H9 (cell line): ENCODE measurements at regions not wholly inside any gene's neighbourhood (a gene's known extent, or its start where the extent isn't known, plus 50 kb on each side); places are given as distances from the start of the nearest gene placed in this dataset.

ENCODE experiments used
- DNase-seq: peaks from one replicate; pipeline ENCODE4 v3.0.0-alpha.2; 2017
- H2AFZ ChIP-seq: one replicate; pipeline ENCODE4 v1.6.1; 2013; ENCODE audit warnings: mild to moderate bottlenecking, low read length, control low read depth, moderate library complexity
- H2AK5ac ChIP-seq: 2 replicates; pipeline ENCODE4 v1.6.1; 2013; ENCODE audit warnings: low read length, control low read depth, mixed read lengths; ENCODE audit not compliant: insufficient read length
- H2BK120ac ChIP-seq: one replicate; pipeline ENCODE4 v1.6.1; 2013; ENCODE audit warnings: low read depth, mild to moderate bottlenecking, low read length, control low read depth, inconsistent platforms; ENCODE audit not compliant: poor library complexity, severe bottlenecking
- H2BK12ac ChIP-seq: 2 replicates; pipeline ENCODE4 v1.6.1; 2013; ENCODE audit warnings: low read length, control low read depth, mixed read lengths, low read depth; ENCODE audit not compliant: insufficient read length
- H2BK15ac ChIP-seq: 2 replicates; pipeline ENCODE4 v1.6.1; 2013; ENCODE audit warnings: low read depth, low read length, control low read depth
- H2BK20ac ChIP-seq: one replicate; pipeline ENCODE4 v1.6.1; 2013; ENCODE audit warnings: low read depth, mild to moderate bottlenecking, low read length, control low read depth, inconsistent platforms; ENCODE audit not compliant: poor library complexity, severe bottlenecking
- H2BK5ac ChIP-seq: 2 replicates; pipeline ENCODE4 v1.6.1; 2013; ENCODE audit warnings: low read length, control low read depth, mixed read lengths; ENCODE audit not compliant: insufficient read length
- H3K14ac ChIP-seq: 2 replicates; pipeline ENCODE4 v1.6.1; 2013; ENCODE audit warnings: low read length, control low read depth; ENCODE audit not compliant: insufficient read depth
- H3K18ac ChIP-seq: 2 replicates; pipeline ENCODE4 v1.6.1; 2013; ENCODE audit warnings: low read depth, mild to moderate bottlenecking, mixed read lengths, low read length, control low read depth; ENCODE audit not compliant: insufficient read length
- H3K23ac ChIP-seq: 2 replicates; pipeline ENCODE4 v1.6.1; 2013; ENCODE audit warnings: low read length, control low read depth, mixed read lengths, low read depth; ENCODE audit not compliant: insufficient read length
- H3K23me2 ChIP-seq: 2 replicates; pipeline ENCODE4 v1.6.1; 2013; ENCODE audit warnings: low read depth, mild to moderate bottlenecking, mixed read lengths, low read length, control low read depth; ENCODE audit not compliant: insufficient read length, poor library complexity, severe bottlenecking
- H3K27ac ChIP-seq: 2 replicates; pipeline ENCODE4 v1.5.1; 2013; ENCODE audit warnings: low read length, control low read depth, mixed read lengths, low read depth; ENCODE audit not compliant: insufficient read length
- H3K27me3 ChIP-seq: 2 replicates; pipeline ENCODE4 v1.6.1; 2013; ENCODE audit warnings: low read length, control low read depth, inconsistent platforms; ENCODE audit not compliant: insufficient read depth
- H3K4ac ChIP-seq: 2 replicates; pipeline ENCODE4 v1.6.1; 2013; ENCODE audit warnings: low read depth, mild to moderate bottlenecking, control low read depth, inconsistent platforms, low read length, moderate library complexity
- H3K4me1 ChIP-seq: 2 replicates; pipeline ENCODE4 v1.6.1; 2013; ENCODE audit warnings: low read length, control low read depth, inconsistent platforms; ENCODE audit not compliant: insufficient read depth
- H3K4me2 ChIP-seq: 2 replicates; pipeline ENCODE4 v1.6.1; 2013; ENCODE audit warnings: low read length, control low read depth, mixed read lengths; ENCODE audit not compliant: insufficient read length, insufficient read depth
- H3K56ac ChIP-seq: 2 replicates; pipeline ENCODE4 v1.6.1; 2013; ENCODE audit warnings: low read depth, mild to moderate bottlenecking, mixed read lengths, low read length, control low read depth; ENCODE audit not compliant: insufficient read length
- H3K79me1 ChIP-seq: 2 replicates; pipeline ENCODE4 v1.6.1; 2013; ENCODE audit warnings: low read depth, mild to moderate bottlenecking, moderate library complexity, low read length, control low read depth, inconsistent platforms; ENCODE audit not compliant: insufficient read depth, poor library complexity, severe bottlenecking
- H3K79me2 ChIP-seq: 2 replicates; pipeline ENCODE4 v1.6.1; 2013; ENCODE audit warnings: low read length, control low read depth, inconsistent platforms; ENCODE audit not compliant: insufficient read depth
- H3K9ac ChIP-seq: 2 replicates; pipeline ENCODE4 v1.6.1; 2013; ENCODE audit warnings: low read length, control low read depth, mixed read lengths; ENCODE audit not compliant: insufficient read length; ENCODE audit errors: extremely low read depth
- H3K9me3 ChIP-seq: one replicate; pipeline ENCODE4 v1.6.1; 2013; ENCODE audit warnings: low read depth, low read length, inconsistent platforms; ENCODE audit not compliant: control insufficient read depth
- H3T11ph ChIP-seq: one replicate; pipeline ENCODE4 v1.6.1; 2013; ENCODE audit warnings: mild to moderate bottlenecking, low read length, control low read depth, inconsistent platforms
- H4K20me1 ChIP-seq: one replicate; pipeline ENCODE4 v1.6.1; 2013; ENCODE audit not compliant: control insufficient read depth, insufficient read length, insufficient read depth
- H4K5ac ChIP-seq: 2 replicates; pipeline ENCODE4 v1.6.1; 2013; ENCODE audit warnings: low read depth, mild to moderate bottlenecking, mixed read lengths, low read length, control low read depth; ENCODE audit not compliant: insufficient read length
- H4K8ac ChIP-seq: replicated peaks from 2 replicates; pipeline ENCODE4 v1.6.1; 2013; ENCODE audit warnings: low read length, control low read depth, mixed read lengths, low read depth; ENCODE audit not compliant: insufficient read length
- H4K91ac ChIP-seq: 2 replicates; pipeline ENCODE4 v1.6.1; 2013; ENCODE audit warnings: low read depth, mild to moderate bottlenecking, moderate library complexity, mixed read lengths, low read length, control low read depth; ENCODE audit not compliant: insufficient read length
- H3K27ac Mint-ChIP-seq, 3 experiments: 2 replicates in 2 of 3; 3 replicates in 1 of 3; pipeline ENCODE4 v1.8.0; 2020 to 2021; ENCODE audit warnings: mixed read lengths in 3 of 3, mild to moderate bottlenecking in 1 of 3, moderate library complexity in 1 of 3
- H3K27me3 Mint-ChIP-seq: 2 replicates; pipeline ENCODE4 v1.8.0; 2021; ENCODE audit warnings: low read depth, mild to moderate bottlenecking, moderate library complexity, mixed read lengths
- H3K36me3 Mint-ChIP-seq, 3 experiments: 2 replicates in 2 of 3; 3 replicates in 1 of 3; pipeline ENCODE4 v1.8.0; 2020 to 2021; ENCODE audit warnings: low read depth in 3 of 3, mixed read lengths in 3 of 3; ENCODE audit not compliant: insufficient read depth in 1 of 3
- H3K4me1 Mint-ChIP-seq, 2 experiments: 2 replicates each; pipeline ENCODE4 v1.8.0; 2020; ENCODE audit warnings: mixed read lengths in 2 of 2
- H3K4me3 Mint-ChIP-seq, 2 experiments: 2 replicates in 1 of 2; 3 replicates in 1 of 2; pipeline ENCODE4 v1.8.0; 2020 to 2021; ENCODE audit warnings: mild to moderate bottlenecking in 2 of 2, mixed read lengths in 2 of 2, moderate library complexity in 1 of 2
- H3K9me3 Mint-ChIP-seq, 2 experiments: 2 replicates in 1 of 2; 3 replicates in 1 of 2; pipeline ENCODE4 v1.8.0; 2020; ENCODE audit warnings: mild to moderate bottlenecking in 2 of 2, mixed read lengths in 2 of 2, moderate library complexity in 1 of 2
- WGBS: extraction: QIAGEN DNeasy Blood & Tissue Kit; methylation state at CpG from one replicate; pipeline ENCODE4 v1.1.7; 2013; ENCODE audit warnings: missing lambda C conversion rate, low lambda C conversion rate, mixed read lengths; ENCODE audit not compliant: insufficient read length; ENCODE audit errors: extremely low coverage; 5-methylcytosine and 5-hydroxymethylcytosine counted together
- TF ChIP-seq, protein P1 (sequence below): fragments of 200-600 bp; sonication (generic); conservative IDR thresholded peaks from 3 replicates; pipeline ENCODE4 v1.8.0; 2021; ENCODE audit warnings: antibody characterized with exemption, mild to moderate bottlenecking

DNA sequence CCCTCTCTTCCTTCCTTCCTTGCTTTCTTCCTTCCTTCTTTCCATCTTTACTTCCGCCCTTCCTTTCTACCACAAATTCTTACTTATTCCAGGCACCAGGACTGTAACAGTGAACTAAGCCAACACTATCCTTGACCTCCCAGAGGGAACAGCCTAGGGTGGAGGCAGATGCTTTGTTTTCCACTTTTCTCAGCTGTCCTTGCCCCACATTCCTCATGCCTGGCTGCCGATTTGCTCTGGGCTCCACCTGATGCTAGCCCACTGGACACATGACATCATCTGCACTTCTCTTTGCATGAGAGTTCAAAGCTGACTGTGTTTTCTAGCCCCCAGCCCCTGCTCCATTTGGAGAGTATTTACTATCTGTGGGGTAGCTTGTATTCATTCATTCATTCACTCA lies 283.0 kb downstream of the MAF start:
- H3K4ac ChIP-seq = no peak overlapping the region
- no peak overlapping the region for H3K27ac ChIP-seq
- no peak overlapping the region for H4K5ac ChIP-seq
- H4K8ac ChIP-seq = no peak overlapping the region
- H3K4me1 Mint-ChIP-seq = peaks cover 42 to 55% of the 10 kb centered on the region in 2 experiments
- no peak overlapping the region for H2BK5ac ChIP-seq
- no peak overlapping the region for H3T11ph ChIP-seq
- H3K14ac ChIP-seq = no peak overlapping the region; the same call in 1 of the 2 replicates
- peaks cover 5% of the 10 kb centered on the region; the same call in 1 of the 2 replicates for H3K27me3 Mint-ChIP-seq
- no CpG with 5 or more reads among the region's 2 CpGs for WGBS
- peak overlapping the region; percentile 15 to 63 (median 16); a peak in 5 of 7 replicates for H3K27ac Mint-ChIP-seq
- no peak overlapping the region for H2BK20ac ChIP-seq
- no peak overlapping the region for H2AK5ac ChIP-seq
- H3K36me3 Mint-ChIP-seq = no peaks in the 10 kb centered on the region; a peak in 1 of 7 replicates
- H2BK15ac ChIP-seq = no peak overlapping the region
- no peaks in the 10 kb centered on the region for H3K79me1 ChIP-seq
- H2BK120ac ChIP-seq = no peak overlapping the region
- H3K9ac ChIP-seq = no peak overlapping the region
- no peaks in the 10 kb centered on the region for H3K27me3 ChIP-seq
- no peak overlapping the region for H2BK12ac ChIP-seq
- H3K4me1 ChIP-seq = peaks cover 16% of the 10 kb centered on the region
- no peak overlapping the region for H2AFZ ChIP-seq
- no peak overlapping the region for H4K91ac ChIP-seq
- no peak overlapping the region for H3K18ac ChIP-seq
- H3K9me3 ChIP-seq = no peaks in the 10 kb centered on the region
- no peaks in the 10 kb centered on the region for H3K23me2 ChIP-seq
- no peak for DNase-seq
- H3K79me2 ChIP-seq = no peaks in the 10 kb centered on the region
- no peak overlapping the region for H3K4me2 ChIP-seq
- H3K56ac ChIP-seq = no peak overlapping the region
- H3K4me3 Mint-ChIP-seq = no peak overlapping the region; a peak in 1 of 5 replicates
- no peaks in the 10 kb centered on the region for H3K9me3 Mint-ChIP-seq
- H3K23ac ChIP-seq = no peak overlapping the region
- no peaks in the 10 kb centered on the region for H4K20me1 ChIP-seq
- TF ChIP-seq, protein P1, sequence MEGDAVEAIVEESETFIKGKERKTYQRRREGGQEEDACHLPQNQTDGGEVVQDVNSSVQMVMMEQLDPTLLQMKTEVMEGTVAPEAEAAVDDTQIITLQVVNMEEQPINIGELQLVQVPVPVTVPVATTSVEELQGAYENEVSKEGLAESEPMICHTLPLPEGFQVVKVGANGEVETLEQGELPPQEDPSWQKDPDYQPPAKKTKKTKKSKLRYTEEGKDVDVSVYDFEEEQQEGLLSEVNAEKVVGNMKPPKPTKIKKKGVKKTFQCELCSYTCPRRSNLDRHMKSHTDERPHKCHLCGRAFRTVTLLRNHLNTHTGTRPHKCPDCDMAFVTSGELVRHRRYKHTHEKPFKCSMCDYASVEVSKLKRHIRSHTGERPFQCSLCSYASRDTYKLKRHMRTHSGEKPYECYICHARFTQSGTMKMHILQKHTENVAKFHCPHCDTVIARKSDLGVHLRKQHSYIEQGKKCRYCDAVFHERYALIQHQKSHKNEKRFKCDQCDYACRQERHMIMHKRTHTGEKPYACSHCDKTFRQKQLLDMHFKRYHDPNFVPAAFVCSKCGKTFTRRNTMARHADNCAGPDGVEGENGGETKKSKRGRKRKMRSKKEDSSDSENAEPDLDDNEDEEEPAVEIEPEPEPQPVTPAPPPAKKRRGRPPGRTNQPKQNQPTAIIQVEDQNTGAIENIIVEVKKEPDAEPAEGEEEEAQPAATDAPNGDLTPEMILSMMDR = no peak
